ENCODE measurements at regions not wholly inside any gene's neighbourhood (a gene's known extent, or its start where the extent isn't known, plus 50 kb on each side); places are given as distances from the start of the nearest gene placed in this dataset.

DNA sequence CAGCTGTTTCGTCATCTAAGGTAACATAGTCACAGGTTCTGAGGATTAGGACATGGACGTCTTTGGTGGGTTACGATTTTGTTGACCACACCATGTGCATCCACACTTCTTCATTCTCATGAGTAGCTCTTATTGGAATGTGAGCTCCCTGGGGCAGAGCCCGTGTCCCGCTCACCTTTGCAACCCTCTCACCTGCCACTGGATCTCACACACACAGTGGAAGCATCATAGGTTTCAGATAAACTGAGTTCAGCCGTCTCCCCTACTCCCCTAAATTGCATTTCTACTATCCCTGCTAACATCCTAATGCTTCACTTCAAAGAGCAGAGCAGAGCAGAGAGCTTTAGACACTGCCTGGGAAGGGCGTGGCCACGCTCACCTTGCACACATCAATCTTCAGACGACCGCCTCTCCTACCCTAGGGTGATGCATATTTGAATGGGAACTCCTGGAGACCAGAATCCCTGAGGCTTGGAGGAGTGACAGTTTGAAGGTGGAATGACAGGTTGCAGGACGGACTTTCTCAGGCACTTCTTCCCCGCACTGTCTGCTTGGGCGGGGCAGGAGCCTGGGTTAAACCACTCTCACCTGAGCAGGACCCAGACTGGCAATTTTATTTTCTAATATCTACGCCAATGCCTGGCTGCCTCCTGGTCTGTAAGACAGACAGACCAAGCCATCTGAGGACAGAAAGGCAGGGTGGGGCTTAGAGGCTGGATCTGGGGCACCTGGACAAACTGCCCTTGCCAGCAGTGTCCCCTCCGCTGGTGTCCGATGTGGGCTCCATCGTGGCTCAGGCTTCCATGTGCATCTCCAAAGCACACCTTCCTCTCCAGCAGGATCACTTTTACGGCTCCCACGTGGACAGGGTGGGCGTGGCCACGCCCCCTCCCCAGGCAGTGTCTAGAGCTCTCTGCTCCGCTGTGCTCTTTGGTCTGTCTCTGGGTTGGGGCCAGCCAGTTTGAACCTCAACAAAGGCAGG, 229.5 kb upstream of the COPS8 start:
- TF ChIP-seq, protein P1, sequence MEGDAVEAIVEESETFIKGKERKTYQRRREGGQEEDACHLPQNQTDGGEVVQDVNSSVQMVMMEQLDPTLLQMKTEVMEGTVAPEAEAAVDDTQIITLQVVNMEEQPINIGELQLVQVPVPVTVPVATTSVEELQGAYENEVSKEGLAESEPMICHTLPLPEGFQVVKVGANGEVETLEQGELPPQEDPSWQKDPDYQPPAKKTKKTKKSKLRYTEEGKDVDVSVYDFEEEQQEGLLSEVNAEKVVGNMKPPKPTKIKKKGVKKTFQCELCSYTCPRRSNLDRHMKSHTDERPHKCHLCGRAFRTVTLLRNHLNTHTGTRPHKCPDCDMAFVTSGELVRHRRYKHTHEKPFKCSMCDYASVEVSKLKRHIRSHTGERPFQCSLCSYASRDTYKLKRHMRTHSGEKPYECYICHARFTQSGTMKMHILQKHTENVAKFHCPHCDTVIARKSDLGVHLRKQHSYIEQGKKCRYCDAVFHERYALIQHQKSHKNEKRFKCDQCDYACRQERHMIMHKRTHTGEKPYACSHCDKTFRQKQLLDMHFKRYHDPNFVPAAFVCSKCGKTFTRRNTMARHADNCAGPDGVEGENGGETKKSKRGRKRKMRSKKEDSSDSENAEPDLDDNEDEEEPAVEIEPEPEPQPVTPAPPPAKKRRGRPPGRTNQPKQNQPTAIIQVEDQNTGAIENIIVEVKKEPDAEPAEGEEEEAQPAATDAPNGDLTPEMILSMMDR (IDR thresholded peaks at IDR 0.05), result no peak
- no peak for TF ChIP-seq POLR2A (IDR thresholded peaks at IDR 0.05)
